HCT116 (cell line): ENCODE measurements at regions not wholly inside any gene's neighbourhood (a gene's known extent, or its start where the extent isn't known, plus 50 kb on each side); places are given as distances from the start of the nearest gene placed in this dataset.

ENCODE experiments used
- ATAC-seq: fragments of 200-7000 bp; cut with Tn5 transposase; 2 replicates; pipeline ENCODE4 v1.9.1; 2020; ENCODE audit warnings: mild to moderate bottlenecking, moderate library complexity
- BruUV-seq: library from RNA; stranded (reverse); fragments of 400-500 nt; replicated peaks from 2 replicates; lab custom pipeline; 2021; lab: Mats Ljungman, UMichigan
- CTCF ChIA-PET: fragments of 300-600 bp; sonication (Branson Sonifier 250); formaldehyde crosslinking; loops from one replicate; lab custom pipeline; 2021; ENCODE audit warnings: antibody characterized with exemption; lab: Charles Lee
- POLR2A ChIA-PET: fragments of 300-600, 350-600 bp; sonication (Branson Sonifier 250); formaldehyde crosslinking; loops from one replicate; lab custom pipeline; 2021; ENCODE audit warnings: antibody characterized with exemption; lab: Charles Lee
- RAD21 ChIA-PET, 2 experiments: fragments of 300-600 bp; sonication (Branson Sonifier 250); formaldehyde crosslinking; loops; one replicate each; lab custom pipeline; 2023; ENCODE audit warnings: low total read pairs in 2 of 2; ENCODE audit not compliant: uncharacterized antibody in 2 of 2, unreplicated experiment in 2 of 2, low non-redundant PET in 1 of 2; lab: Charles Lee
- DNase-seq: peaks from one replicate; pipeline ENCODE4 v3.0.0-alpha.2; 2010; ENCODE audit warnings: low read depth, low spot score
- H2AFZ ChIP-seq: fragments of 200-600 bp; shearing (Covaris generic), sonication (generic); 2 replicates; pipeline ENCODE4 v1.6.1; 2017; ENCODE audit warnings: low read depth, mixed run types, mixed read lengths, antibody characterized with exemption, low read length; ENCODE audit not compliant: poor library complexity, severe bottlenecking
- H3K27ac ChIP-seq: 2 replicates; pipeline ENCODE4 v1.5.1; 2012; ENCODE audit warnings: low read depth, low read length
- H3K27me3 ChIP-seq: fragments of 200-600 bp; sonication (generic); 2 replicates; pipeline ENCODE4 v1.6.1; 2016; ENCODE audit warnings: mixed run types, low read length, mixed read lengths; ENCODE audit not compliant: insufficient read depth
- H3K36me3 ChIP-seq, 2 experiments: fragments of 200-500 bp in 1 of 2; fragments of 200-600 bp in 1 of 2; sonication (Bioruptor generic) in 1 of 2; sonication (generic) in 1 of 2; 2 replicates each; pipeline versions ENCODE4 v1.5.1 to v1.6.1; 2014 to 2016; ENCODE audit warnings: low read length in 2 of 2, inconsistent platforms in 1 of 2, mixed read lengths in 1 of 2, mixed run types in 1 of 2; ENCODE audit not compliant: insufficient read depth in 2 of 2, control insufficient read depth in 1 of 2
- H3K4me1 ChIP-seq, 2 experiments: fragments of 200-600 bp in 1 of 2; sonication (generic) in 1 of 2; 2 replicates each; pipeline versions ENCODE4 v1.5.1 to v1.6.1; 2012 to 2017; ENCODE audit warnings: low read length in 2 of 2, inconsistent platforms in 1 of 2, mild to moderate bottlenecking in 1 of 2, mixed read lengths in 1 of 2, mixed run types in 1 of 2, moderate library complexity in 1 of 2; ENCODE audit not compliant: insufficient read depth in 2 of 2, control insufficient read depth in 1 of 2
- H3K4me2 ChIP-seq: fragments of 200-600 bp; sonication (generic); 2 replicates; pipeline ENCODE4 v1.6.1; 2017; ENCODE audit warnings: mixed run types, low read length, mixed read lengths
- H3K4me3 ChIP-seq, 2 experiments: fragments of 200-600 bp in 1 of 2; sonication (generic) in 1 of 2; replicated peaks in 1 of 2; 2 replicates each; pipeline ENCODE4 v1.5.1; 2011 to 2016; ENCODE audit warnings: low read length in 2 of 2, control low read depth in 1 of 2, low read depth in 1 of 2, mild to moderate bottlenecking in 1 of 2, mixed read lengths in 1 of 2, mixed run types in 1 of 2
- H3K79me2 ChIP-seq: fragments of 200-600 bp; sonication (generic); 2 replicates; pipeline ENCODE4 v1.6.1; 2017; ENCODE audit warnings: mild to moderate bottlenecking, mixed run types, low read length, moderate library complexity, mixed read lengths; ENCODE audit not compliant: insufficient read depth
- H3K9ac ChIP-seq: fragments of 200-600 bp; sonication (generic); 2 replicates; pipeline ENCODE4 v1.6.1; 2016; ENCODE audit warnings: low read length, mixed read lengths
- H3K9me2 ChIP-seq: fragments of 200-600 bp; sonication (generic), shearing (Covaris generic); 2 replicates; pipeline ENCODE4 v1.6.1; 2017; ENCODE audit warnings: mixed run types, mild to moderate bottlenecking, moderate library complexity; ENCODE audit not compliant: insufficient read depth
- H3K9me3 ChIP-seq, 2 experiments: fragments of 200-500 bp in 1 of 2; fragments of 200-600 bp in 1 of 2; sonication (Bioruptor generic) in 1 of 2; sonication (generic) in 1 of 2; 2 replicates each; pipeline ENCODE4 v1.6.1; 2014 to 2017; ENCODE audit warnings: low read length in 2 of 2, mixed read lengths in 2 of 2, inconsistent platforms in 1 of 2, low read depth in 1 of 2, mild to moderate bottlenecking in 1 of 2, mixed run types in 1 of 2, moderate library complexity in 1 of 2; ENCODE audit not compliant: control insufficient read depth in 1 of 2, insufficient read depth in 1 of 2
- H4K20me1 ChIP-seq: fragments of 200-600 bp; sonication (generic), shearing (Covaris generic); 2 replicates; pipeline ENCODE4 v1.6.1; 2017; ENCODE audit warnings: mixed run types, mild to moderate bottlenecking, moderate library complexity; ENCODE audit not compliant: insufficient read depth
- CEBPB ChIP-seq: IDR thresholded peaks from 2 replicates; pipeline ENCODE4 v1.6.1; 2012; ENCODE audit warnings: low read depth
- CTCF ChIP-seq, 3 experiments: fragments of 200-600 bp in 1 of 3; sonication (generic) in 1 of 3; IDR thresholded peaks in 2 of 3; conservative IDR thresholded peaks in 1 of 3; 2 replicates each; pipeline ENCODE4 v1.5.1; 2012 to 2017; ENCODE audit warnings: low read depth in 2 of 3, low read length in 2 of 3, antibody characterized with exemption in 1 of 3, borderline replicate concordance in 1 of 3, control low read depth in 1 of 3, mild to moderate bottlenecking in 1 of 3, mixed read lengths in 1 of 3, mixed run types in 1 of 3, moderate library complexity in 1 of 3; ENCODE audit not compliant: insufficient read depth in 1 of 3
- POLR2AphosphoS5 ChIP-seq: IDR thresholded peaks from 2 replicates; pipeline ENCODE4 v1.6.1; 2011; ENCODE audit warnings: mild to moderate bottlenecking, low read depth, low read length, moderate library complexity
- SIN3A ChIP-seq: IDR thresholded peaks from 2 replicates; pipeline ENCODE4 v1.6.1; 2012; ENCODE audit warnings: low read depth
- TCF7L2 ChIP-seq: IDR thresholded peaks from 2 replicates; pipeline ENCODE4 v1.7.0; 2011; ENCODE audit warnings: borderline replicate concordance, inconsistent platforms; ENCODE audit not compliant: insufficient read depth, insufficient read length; ENCODE audit errors: extremely low read depth
- intact Hi-C: fragments of 100-400 bp; cut with micrococcal nuclease; formaldehyde crosslinking; loops from 2 replicates; pipeline ENCODE4 v1.10.0; 2022
- TF ChIP-seq, protein P1 (sequence below): IDR thresholded peaks from 2 replicates; pipeline ENCODE4 v1.6.1; 2012

GRCh38 chr4:155571184-155571944 lies 95.3 kb upstream of the GUCY1A1 start:
- no peak for TF ChIP-seq CTCF (IDR thresholded peaks at IDR 0.05 in 2 of 3, conservative IDR thresholded peaks at IDR 0.05 in 1 of 3; ENCODE audit: borderline replicate concordance in 1 of 3, insufficient read depth in 1 of 3, low read depth in 2 of 3, low read length in 2 of 3)
- TF ChIP-seq TCF7L2, result no peak
- no peak for TF ChIP-seq SIN3A
- TF ChIP-seq POLR2AphosphoS5, result no peak
- no peak for TF ChIP-seq CEBPB
- H3K9ac ChIP-seq, result no peak overlapping the region
- H3K27me3 ChIP-seq, result no peaks in the 10 kb centered on the region
- H3K36me3 ChIP-seq, result no peaks in the 10 kb centered on the region
- ChIA-PET POLR2A (no interaction called here), CTCF (no interaction called here), RAD21 (no interaction called here)
- no peaks in the 10 kb centered on the region for H3K4me1 ChIP-seq
- no peaks in the 10 kb centered on the region for H4K20me1 ChIP-seq
- H3K4me3 ChIP-seq, result no peak overlapping the region
- H3K27ac ChIP-seq, result no peak overlapping the region
- no peaks in the 10 kb centered on the region for H3K79me2 ChIP-seq
- BruUV-seq, result no TSS peak
- no peak for DNase-seq
- intact Hi-C loops, result no loop called here
- no peak overlapping the region for H3K4me2 ChIP-seq
- ATAC-seq, result no peak
- H2AFZ ChIP-seq, result no peak overlapping the region
- H3K9me2 ChIP-seq, result no peaks in the 10 kb centered on the region
- H3K9me3 ChIP-seq, result no peaks in the 10 kb centered on the region

- H3K9me2 ChIP-seq, result no peaks in the 10 kb centered on the region
- no peaks in the 10 kb centered on the region for H3K9me3 ChIP-seq
- no peaks in the 10 kb centered on the region for H4K20me1 ChIP-seq
- H3K79me2 ChIP-seq, result no peaks in the 10 kb centered on the region
- H2AFZ ChIP-seq, result no peak overlapping the region
- POLR2A ChIA-PET, result no interaction called here
- H3K36me3 ChIP-seq, result no peaks in the 10 kb centered on the region
- BruUV-seq, result no TSS peak
- intact Hi-C loops, result no loop called here
- H3K4me2 ChIP-seq, result no peak overlapping the region
- CTCF ChIA-PET, result no interaction called here
- H3K4me1 ChIP-seq, result no peaks in the 10 kb centered on the region
- ATAC-seq (no peak), DNase-seq (no peak)
- no peaks in the 10 kb centered on the region for H3K27me3 ChIP-seq
- TF ChIP-seq POLR2AphosphoS5, result no peak
- TF ChIP-seq, protein P1, sequence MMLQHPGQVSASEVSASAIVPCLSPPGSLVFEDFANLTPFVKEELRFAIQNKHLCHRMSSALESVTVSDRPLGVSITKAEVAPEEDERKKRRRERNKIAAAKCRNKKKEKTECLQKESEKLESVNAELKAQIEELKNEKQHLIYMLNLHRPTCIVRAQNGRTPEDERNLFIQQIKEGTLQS, result no peak
- no peak overlapping the region for H3K4me3 ChIP-seq
- RAD21 ChIA-PET, result no interaction called here
- no peak overlapping the region for H3K9ac ChIP-seq
- H3K27ac ChIP-seq, result no peak overlapping the region
These were observed 96.0 kb upstream of the GUCY1A1 start for GRCh38 chr4:155570661-155571060.
